Stimulated activated CD8-positive, alpha-beta memory T cell treated with anti-CD3 and anti-CD28 coated beads, Interleukin-7, amount 100 ng/mL, for 24 hours (primary cell): ENCODE measurements at regions not wholly inside any gene's neighbourhood (a gene's known extent, or its start where the extent isn't known, plus 50 kb on each side); places are given as distances from the start of the nearest gene placed in this dataset.
"Not testable (repeated sequence)": the region's sequence is repeated elsewhere in the genome, so short reads cannot be mapped to it uniquely, and the experiment has no call there.

Source experiments
- DNase-seq: peaks from one replicate; pipeline ENCODE4 v3.0.0-alpha.2; 2020; ENCODE audit warnings: low read depth

DNA sequence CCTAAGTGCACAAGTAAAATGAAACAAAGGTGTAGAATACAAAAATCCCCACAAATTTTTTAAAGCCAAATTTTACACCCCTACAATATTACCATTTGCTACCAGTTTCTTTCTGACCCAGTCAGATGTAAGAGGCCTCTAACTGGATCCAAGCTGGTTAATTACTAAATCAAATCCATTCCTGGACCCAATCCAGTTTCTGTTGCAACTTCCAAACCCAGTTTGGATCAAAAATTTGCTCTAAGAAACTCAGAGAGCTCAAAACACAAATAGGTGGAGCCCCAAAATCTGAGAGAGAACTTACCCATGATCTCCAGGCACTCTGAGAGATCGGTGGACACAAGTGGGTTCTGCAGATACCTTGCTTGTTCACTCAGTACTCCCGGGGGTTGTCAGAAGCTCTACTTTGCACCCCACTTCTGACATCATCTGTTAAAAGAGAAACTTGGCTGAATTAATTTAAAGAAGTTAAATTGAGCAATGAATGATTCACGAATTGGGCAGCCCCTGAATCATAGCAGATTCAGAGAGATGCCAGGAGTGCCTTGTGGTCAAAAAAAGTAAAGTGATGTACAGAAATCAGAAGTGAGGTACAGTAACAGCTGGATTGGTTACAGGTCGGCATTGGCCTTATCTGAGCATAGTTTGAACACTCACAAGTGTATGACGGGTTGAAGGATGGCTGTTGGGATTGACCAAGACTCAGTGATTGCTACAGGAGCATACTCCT lies 448.0 kb downstream of the KCNT2 start:
- DNase-seq: no peak

DNA sequence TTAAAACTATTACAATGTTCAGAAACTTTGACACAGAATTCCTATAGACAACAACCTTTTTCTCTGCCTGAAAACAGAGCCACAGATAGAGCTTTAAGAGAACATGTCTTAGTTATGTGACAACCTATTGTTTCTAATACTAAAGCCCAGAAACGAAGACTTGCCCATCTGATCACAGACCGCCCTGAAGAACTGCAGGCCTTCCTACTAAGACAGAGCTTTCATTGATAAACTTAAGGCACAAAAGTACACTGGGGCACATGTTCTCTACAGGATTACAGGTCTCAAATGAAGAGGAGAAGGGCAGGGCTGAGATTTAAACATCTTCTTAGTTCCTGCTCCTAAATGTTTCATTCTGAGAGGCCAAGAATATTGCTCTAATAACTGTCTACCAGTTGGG lies 452.7 kb downstream of the KCNT2 start:
- no peak for DNase-seq

DNA sequence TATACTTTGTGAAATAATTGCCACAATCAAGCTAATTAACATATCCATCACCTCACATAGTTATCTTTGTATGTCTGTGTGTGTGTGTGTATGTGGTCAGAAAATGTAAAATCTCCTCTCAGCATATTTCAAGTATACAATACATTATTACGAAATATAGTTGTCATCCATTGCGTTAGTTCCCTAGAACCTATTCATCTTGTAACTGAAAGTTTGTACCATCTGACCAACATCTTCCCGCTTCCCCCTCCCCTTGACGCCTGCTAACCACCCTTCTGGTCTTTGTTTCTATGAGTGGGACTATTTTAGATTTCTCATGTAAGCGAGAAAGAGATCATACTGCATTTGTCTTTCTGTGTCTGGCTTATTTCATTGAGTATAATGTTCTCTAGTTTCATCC lies 455.3 kb downstream of the KCNT2 start:
- DNase-seq: no peak

DNA sequence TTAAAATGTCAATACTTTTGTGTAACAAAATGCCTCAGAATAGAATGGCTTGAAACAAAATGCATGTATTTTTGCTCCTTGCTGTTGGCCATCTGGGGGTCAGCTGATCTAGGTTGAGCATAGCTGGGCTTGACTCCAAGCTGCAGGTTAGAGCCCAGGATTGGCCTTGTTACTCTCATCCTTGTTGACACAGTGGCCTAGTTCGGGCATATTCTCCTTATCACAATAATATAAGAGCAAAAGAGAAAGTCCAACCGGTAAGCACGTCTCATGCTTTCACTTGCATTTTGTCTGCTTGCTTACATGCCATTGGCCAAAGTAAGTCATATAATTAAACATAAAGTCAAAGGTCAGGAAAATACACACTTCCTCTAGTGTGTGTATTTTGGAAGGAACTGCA lies 456.2 kb downstream of the KCNT2 start:
- DNase-seq: no peak

DNA sequence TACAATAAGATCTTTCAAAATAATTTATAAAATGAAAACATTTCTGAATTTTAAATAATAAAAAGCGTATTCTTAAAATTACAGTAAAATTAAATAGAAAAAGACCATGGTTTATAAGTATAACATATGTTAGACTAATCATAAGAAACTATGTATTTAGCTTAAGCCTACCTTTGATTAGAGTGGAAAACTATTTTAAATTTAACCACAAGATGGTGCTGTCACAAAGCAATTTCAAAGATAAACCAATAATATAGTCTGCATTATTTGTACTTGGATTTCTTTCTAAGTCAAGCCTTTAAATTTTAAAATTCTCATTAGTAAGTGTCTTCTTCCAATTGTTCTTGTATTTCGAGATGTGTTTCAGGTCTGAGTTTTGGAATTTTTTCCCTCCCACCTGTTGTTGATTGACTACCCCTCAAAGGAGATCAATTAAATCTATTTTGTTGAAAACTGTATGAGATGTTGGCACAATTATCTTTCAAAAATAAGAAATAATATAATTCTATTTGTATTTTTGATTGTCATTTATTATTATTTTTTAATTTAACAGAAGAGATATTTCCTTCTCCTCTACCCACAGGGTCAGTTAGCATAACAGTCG lies 459.8 kb downstream of the KCNT2 start:
- DNase-seq: no peak

DNA sequence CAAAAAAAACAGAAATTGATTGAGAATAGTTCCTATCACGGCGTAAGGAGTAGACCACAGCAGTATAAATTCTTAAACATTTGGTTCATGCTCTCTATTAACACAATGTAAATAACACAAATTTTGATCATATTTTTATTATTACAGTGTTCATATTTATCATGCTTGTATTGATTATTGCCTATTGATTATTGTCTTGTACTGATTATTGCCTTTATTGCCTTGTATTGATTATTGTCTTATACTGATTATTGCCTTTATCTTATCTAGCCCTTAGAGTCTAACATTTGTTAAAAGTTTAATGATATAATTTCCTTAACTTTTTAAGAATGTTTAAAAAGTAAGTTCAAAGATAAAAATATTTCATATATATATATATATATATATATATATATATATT lies 460.7 kb downstream of the KCNT2 start:
- DNase-seq: no peak

DNA sequence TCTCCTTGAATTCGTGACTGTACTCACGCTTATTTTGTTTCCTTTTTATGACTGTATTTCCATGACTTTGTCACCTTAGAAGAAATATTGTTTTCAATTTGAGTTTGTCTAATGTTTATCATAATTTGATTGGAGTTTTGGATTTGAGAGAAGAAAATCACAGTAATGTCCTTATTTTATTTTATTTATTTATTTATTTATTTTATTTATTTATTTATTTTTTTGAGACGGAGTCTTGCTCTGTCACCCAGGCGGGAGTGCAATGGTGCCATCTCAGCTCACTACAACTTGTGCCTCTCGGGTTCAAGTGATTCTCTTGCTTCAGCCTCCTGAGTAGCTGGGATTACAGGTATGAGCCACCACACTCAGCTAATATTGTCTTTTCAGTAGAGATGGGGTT lies 463.1 kb downstream of the KCNT2 start:
- not testable (repeated sequence) for DNase-seq

DNA sequence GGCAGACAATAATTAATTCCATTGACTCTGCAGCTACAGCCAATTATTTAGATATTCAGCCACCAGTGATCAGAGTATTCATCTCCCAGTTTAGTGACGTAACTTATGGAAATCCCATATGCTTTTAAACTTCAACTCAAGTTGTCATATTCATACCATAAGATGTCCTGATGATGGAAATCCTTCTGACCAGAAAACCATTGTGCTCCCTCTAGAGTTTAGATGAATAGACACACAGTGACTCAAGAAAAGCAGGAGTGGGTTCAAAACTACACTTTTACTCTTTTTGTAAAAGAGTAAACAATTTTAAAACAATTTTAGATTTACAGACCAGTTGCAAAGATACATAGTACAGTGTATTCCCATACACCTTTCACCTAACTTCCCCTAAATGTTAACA lies 463.7 kb downstream of the KCNT2 start:
- DNase-seq: no peak

DNA sequence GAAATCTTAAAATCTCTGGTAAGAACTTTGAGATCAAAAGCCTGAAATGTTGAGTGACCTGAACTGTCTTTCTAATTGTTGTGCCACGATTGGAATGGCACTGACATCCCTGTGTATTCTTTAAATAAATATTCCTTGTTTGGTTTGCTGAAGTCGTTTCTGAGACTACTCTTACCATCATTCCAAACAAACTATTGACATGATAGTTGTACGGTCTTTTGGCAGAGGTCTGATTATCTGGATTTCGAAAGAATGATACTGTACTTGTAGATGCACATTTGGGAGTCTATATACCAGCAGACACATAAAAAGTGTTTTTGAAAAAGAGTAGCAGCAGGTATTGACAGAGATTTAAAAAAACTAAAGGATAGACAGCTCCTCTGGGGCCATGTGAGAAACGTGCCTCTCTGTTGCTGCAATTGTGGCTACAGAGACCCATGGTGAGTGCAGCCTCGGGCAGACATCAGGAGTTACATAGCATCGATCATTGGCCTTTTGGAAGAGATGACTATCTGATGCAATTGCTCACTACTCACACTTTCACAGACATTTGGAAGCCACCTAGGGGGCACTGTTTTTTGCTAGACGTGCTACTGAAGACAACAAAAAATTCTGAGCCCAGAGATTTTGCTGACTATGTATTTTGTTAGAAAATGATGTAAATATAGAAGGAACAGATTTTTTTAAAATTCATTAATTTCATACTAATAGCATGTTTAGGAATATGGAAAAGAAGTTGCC lies 464.5 kb downstream of the KCNT2 start:
- no peak for DNase-seq

DNA sequence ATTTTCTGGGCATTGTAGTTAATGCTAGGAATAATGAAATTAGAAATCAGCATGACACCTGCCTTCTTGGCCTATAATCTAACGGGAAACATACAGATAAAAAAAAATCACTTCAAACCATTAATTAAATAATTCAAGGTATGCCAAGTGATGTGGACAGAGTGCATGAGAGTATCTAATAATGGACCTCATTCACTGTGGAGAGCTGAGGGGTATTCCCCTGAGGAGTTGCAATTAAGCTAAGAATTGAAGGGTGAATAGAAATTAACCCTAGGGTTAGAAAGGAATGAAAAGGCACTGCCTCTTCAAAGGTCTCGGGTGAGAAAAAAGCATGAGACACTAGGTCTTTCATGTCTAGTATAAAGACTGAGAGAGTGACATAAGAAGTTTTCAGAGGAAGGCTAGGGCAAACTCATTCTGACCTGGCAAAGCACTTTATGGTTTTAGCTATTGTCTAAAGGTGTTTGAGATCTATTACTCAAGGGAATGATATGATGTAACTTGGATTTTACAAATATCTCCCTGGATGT lies 466.1 kb downstream of the KCNT2 start:
- DNase-seq: no peak

DNA sequence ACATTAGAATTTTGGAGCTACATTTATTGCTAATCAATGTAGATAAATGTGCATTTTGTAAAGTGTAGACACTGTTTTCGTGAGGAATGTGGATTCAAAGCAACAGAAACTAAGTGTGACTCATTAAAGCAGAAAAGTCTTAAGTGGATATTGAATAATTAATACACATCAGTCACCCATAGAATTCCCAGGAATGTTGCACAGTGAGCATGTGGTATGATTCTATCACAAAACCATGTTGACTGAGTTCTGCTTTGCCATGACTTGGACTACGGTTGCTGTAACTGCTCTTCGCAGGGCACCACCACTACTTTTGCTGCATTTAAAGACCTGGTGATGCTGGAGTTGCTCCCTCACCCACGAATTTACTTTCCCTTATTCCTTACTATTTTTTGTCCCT lies 471.8 kb downstream of the KCNT2 start:
- no peak for DNase-seq

DNA sequence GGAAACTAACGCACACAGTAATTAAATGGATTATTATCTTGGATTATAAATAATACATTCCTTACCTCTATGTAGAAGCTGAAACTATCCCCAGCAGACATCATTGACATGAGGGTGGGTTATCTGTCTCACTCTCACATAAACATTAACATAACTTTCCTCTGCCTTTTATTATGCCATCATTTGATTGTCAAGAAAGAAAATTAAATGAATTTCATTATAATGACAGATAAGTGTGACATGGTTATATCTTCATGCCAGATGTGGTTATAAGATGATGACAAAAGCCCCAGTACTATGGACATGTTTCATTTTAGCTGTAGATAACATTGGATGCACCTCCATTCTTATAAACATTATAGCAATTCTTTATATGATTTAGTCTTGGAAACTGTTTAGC lies 476.5 kb downstream of the KCNT2 start:
- DNase-seq: no peak

DNA sequence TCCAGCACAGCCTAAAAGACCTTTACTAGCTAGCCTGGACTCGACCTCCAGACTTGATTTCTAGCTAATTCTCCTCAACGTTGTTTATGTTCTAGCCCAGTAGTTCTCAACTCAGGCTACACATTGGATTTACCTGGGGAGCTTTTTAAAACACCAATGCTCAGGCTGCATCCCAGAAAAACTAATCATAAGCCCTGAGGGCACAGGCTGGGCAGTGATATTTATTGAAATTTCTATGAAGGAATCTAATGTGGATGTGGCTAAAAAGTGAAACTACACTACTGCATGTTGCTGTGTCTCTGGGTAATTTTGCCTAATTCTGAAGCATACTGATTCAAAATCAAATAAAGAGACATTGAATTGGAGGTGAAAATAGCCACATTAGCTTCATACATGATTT lies 479.4 kb downstream of the KCNT2 start:
- no peak for DNase-seq

DNA sequence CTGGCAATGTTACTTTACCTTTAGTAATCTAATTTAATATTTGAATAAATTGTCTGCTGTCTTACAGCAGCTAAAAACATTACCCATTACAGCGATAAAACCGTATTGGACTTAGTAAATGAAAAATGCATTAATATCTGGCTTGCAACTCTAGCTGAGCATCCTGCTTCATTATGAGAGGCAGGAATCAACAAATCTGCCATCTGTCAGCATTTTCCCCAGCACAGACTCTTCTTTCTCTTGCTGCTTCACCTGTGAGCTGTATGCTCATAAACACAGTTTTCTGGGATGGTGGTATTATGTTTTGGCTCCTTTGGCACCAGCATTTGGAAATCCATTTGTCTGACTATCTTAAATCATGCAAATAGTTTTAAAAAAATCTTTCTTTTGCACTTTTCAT lies 487.1 kb downstream of the KCNT2 start:
- DNase-seq: no peak

DNA sequence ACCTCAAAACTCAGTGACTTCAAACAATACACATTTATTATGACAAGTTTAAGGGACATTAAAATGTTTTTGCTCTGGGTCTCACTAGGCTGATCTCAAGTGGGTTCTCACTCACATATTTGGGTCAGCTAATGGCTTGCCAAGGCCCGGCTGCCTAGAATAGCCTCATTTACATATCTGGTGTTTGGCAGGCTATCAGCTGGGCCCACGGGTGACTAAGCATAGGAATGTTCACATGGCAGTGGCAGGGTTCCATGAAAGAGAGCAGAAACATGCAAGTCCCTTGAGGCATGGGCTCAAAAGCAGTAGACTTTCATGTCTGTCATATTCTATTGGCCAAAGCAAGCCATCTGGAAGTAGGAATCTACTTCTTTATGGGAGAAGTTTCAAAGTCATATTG lies 492.6 kb downstream of the KCNT2 start:
- DNase-seq: no peak

DNA sequence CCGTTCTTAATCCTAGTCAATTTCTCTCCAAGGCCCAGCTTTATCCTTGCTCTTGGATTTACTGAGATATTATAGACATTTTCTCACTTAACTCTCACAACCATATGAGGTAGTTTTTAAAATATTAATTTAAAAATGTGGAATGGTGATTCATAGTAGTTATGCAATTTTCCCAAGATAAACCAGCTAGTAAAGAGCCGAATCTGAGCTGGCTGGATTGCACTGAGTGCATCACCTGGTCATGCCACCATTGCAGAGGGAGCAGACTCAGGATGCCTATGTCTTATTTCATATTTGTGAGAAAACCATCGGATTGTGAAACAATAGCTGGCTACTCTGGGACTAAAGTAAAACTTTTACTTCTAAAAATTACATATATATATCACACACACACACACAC lies 494.0 kb downstream of the KCNT2 start:
- no peak for DNase-seq

DNA sequence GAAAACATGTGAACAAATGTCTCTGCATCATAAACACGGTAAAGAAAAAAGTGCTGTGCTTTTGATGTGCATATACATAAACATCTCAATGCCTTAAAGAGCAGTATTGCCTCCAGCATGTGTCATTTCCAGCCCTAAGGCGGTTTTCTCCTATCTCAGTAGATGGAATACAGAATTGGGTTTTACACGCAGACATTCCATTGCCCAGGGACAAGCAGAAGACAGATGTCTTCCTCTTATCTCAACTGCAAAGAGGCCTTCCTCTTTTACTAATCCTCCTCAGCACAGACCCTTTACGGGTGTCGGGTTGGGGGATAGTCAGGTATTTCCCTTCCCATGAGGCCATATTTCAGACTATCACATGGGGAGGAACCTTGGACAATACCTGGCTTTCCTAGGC lies 499.2 kb downstream of the KCNT2 start:
- not testable (repeated sequence) for DNase-seq

DNA sequence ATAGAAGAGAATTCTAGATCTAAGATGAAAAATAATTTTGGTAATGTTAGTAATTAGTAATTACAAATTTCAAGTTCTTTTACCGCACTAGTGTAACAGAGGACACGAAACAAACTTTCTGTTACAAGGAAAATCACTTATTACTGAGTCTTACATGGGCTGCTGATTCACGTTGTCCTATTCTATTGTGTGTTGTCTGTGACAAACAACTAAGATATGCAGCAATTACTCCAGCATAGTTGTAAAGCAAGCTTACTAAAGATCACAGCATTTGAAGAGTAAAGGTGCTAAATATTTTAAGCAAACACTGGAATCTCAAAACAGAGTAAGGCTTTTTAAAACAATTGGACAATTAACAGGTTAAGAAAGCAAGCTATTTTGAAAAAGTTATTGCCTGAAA lies 502.3 kb downstream of the KCNT2 start:
- DNase-seq: no peak

DNA sequence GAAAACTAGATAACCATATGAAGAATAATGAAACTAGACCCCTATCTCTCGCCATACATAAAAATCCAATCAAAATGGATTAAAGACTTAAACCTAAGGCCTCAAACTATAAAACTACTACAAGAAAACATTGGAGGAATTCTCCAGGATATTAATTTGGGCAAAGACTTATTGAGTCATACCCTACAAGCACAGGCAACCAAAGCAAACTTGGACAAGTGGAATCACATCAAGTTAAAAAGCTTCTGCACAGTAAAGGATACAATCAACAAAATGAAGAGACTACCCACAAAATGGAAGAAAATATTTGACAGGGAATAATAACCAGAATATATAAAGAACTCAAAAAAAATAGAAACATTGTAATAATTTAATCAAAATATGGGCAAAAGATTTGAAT lies 505.4 kb downstream of the KCNT2 start:
- DNase-seq: no peak

DNA sequence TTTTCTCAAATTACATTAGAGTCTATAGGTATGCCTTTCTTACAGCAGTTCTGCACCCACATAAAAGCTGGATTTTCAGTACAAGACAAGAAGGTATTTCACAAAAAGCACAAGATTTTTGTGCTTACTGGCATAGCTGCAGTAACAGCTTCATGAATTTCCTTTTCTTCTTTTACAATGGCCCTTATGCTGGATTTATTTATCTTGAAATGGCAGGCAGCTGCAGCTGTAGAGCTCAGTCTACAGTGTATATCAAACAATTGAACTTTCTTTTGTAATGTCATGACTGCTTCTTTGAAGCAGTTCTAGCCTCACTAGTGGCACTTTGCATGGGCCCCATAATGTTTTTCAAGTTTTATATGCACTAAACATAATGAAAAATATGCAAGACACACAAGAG lies 510.2 kb downstream of the KCNT2 start:
- no peak for DNase-seq

DNA sequence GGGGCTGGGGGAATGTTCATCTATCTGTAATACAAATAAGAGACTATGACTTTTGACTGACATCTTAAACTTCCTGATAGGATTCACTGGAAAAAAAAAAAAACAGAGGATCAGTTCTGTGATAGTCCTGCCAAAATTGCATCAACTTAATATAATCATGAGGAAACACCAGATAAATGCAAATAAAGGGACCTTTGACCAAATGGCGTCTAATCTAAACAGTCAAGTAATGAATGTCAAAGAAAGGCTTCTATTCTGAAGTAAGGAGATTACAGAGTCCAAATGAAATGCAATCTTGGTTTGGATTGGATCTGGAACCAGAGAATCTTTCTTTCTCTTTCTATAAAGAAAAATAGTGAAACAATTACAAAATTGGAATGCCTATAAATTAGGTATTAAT lies 513.4 kb downstream of the KCNT2 start:
- DNase-seq: no peak

DNA sequence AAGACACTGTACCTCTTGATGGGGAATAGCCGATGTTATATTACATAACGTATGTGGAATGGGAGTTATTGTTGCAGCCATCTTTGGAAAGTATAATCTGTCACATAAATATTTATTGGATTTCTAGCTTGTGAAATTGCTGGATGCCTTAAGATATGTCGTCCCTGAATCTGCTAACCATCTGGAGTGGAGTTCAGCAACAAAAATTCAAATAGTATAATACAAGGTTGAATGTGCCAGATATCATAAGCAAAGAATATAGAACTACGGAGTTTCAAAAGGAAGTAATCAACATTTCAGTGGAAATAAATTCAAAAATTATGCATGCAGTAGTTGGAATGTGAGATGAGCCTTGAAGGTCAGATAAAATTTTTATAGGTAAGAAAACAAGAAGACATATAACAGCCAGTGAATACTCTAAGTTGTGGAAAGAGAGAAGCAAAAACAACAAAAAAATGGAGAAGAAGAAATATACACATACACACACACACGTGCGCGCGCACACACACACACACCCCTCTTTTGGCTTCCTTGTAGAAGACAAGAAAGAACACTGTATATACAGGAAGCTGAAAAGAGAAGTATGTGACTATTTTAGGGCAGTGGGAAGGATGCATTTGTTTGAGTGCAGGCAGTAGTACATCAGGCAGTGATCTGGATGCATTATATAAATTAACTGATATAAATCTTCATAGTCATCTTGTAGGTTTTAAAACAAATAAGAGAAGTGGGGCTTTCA lies 516.7 kb downstream of the KCNT2 start:
- DNase-seq: no peak

DNA sequence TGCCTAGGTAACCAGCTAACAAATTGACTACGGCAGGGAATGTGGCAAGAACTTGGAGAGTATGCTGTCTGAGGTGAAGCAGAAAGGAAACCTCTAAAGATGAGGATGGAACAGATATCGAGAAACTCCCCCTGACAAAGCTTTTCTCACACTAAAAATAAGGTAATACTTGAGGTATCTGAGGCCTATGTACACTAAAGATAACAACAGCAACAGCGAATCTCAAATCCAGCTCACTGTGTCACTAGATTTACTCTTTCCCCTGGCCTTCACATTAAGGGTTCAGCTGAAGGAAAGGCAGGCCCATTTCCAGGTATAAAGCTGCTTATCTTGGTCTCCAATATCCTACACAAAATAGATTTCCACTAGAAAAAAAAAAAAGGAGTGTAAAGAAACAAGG lies 518.0 kb downstream of the KCNT2 start:
- no peak for DNase-seq
